ENCODE measurements at regions not wholly inside any gene's neighbourhood (a gene's known extent, or its start where the extent isn't known, plus 50 kb on each side); places are given as distances from the start of the nearest gene placed in this dataset.
"Not testable (repeated sequence)": the region's sequence is repeated elsewhere in the genome, so short reads cannot be mapped to it uniquely, and the experiment has no call there.

DNA sequence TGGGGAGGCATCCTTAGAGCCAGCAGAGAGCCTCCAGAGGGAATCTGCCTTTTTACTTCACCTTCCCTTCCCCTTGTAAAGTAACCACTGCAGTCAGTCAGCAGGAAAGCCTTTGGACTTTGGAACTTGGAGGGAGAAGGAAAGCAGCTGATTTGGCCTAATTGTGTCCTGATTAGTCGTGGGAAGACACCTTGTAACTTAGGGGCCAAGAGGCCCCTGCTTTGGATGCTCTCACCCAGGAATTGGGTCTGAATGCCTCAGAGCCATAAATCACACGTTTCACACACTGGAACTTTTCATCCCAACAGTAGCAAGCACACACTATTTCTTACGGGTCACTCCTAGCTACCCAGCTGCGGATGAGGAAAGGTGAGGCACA is 81.0 kb upstream of the PPM1B start:
- Histone ChIP-seq H3K27ac (peak overlapping the region; percentile 59), H3K4me3 (peak overlapping the region; percentile 64)
- TF ChIP-seq, protein P1, sequence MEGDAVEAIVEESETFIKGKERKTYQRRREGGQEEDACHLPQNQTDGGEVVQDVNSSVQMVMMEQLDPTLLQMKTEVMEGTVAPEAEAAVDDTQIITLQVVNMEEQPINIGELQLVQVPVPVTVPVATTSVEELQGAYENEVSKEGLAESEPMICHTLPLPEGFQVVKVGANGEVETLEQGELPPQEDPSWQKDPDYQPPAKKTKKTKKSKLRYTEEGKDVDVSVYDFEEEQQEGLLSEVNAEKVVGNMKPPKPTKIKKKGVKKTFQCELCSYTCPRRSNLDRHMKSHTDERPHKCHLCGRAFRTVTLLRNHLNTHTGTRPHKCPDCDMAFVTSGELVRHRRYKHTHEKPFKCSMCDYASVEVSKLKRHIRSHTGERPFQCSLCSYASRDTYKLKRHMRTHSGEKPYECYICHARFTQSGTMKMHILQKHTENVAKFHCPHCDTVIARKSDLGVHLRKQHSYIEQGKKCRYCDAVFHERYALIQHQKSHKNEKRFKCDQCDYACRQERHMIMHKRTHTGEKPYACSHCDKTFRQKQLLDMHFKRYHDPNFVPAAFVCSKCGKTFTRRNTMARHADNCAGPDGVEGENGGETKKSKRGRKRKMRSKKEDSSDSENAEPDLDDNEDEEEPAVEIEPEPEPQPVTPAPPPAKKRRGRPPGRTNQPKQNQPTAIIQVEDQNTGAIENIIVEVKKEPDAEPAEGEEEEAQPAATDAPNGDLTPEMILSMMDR (IDR thresholded peaks at IDR 0.05), result no peak
- DNase-seq (ENCODE audit: low spot score), result no peak

- DNase-seq (ENCODE audit: low spot score); H3K27ac ChIP-seq; H3K4me3 ChIP-seq: not testable (repeated sequence)
Measured at GRCh38 chr2:44092519-44092918, 76.2 kb upstream of the PPM1B start.

- peak; percentile 1 for DNase-seq (ENCODE audit: low spot score)
- TF ChIP-seq, protein P1 (IDR thresholded peaks at IDR 0.05), result no peak
- Histone ChIP-seq H3K27ac (no peak overlapping the region), H3K4me3 (no peak overlapping the region)
Measured at GRCh38 chr2:44093970-44094369, 74.7 kb upstream of the PPM1B start.

GRCh38 chr2:44097322-44097907 is 71.3 kb upstream of the PPM1B start:
- no peak overlapping the region for H3K4me3 ChIP-seq
- H3K27ac ChIP-seq, result no peak overlapping the region
- DNase-seq (ENCODE audit: low spot score), result no peak
- TF ChIP-seq, protein P1 (IDR thresholded peaks at IDR 0.05), result no peak

GRCh38 chr2:44098050-44098449 is 70.6 kb upstream of the PPM1B start:
- TF ChIP-seq, protein P1 (IDR thresholded peaks at IDR 0.05), result no peak
- DNase-seq (ENCODE audit: low spot score), result no peak
- Histone ChIP-seq H3K27ac (no peak overlapping the region), H3K4me3 (no peak overlapping the region)

- Histone ChIP-seq H3K27ac (no peak overlapping the region), H3K4me3 (no peak overlapping the region)
- TF ChIP-seq, protein P1 (IDR thresholded peaks at IDR 0.05), result no peak
- DNase-seq (ENCODE audit: low spot score), result no peak
Measured at GRCh38 chr2:44098891-44099290, 69.8 kb upstream of the PPM1B start.

- TF ChIP-seq, protein P1 (IDR thresholded peaks at IDR 0.05), result no peak
- H3K27ac ChIP-seq, result peak overlapping the region in 1 of 2 donors; percentile 33
- no peak overlapping the region for H3K4me3 ChIP-seq
- DNase-seq (ENCODE audit: low spot score), result peak; percentile 74
Measured at GRCh38 chr2:44100351-44100750, 68.3 kb upstream of the PPM1B start.
